GM12878 (cell line): ENCODE measurements at regions not wholly inside any gene's neighbourhood (a gene's known extent, or its start where the extent isn't known, plus 50 kb on each side); places are given as distances from the start of the nearest gene placed in this dataset.

Source experiments
- ATAC-seq: fragments of 200-7000 bp; cut with Tn5 transposase; 3 replicates; pipeline ENCODE4 v1.9.1; 2020; ENCODE audit warnings: mild to moderate bottlenecking, moderate library complexity
- BruUV-seq: library from RNA; stranded (reverse); fragments of 400-500 nt; replicated peaks from 2 replicates; lab custom pipeline; 2021; lab: Mats Ljungman, UMichigan
- CTCF ChIA-PET: fragments of 300-600 bp; sonication (Branson Sonifier 250); formaldehyde crosslinking; extraction: SDS; loops from one replicate; lab custom pipeline; 2021; ENCODE audit warnings: inconsistent platforms; lab: Yijun Ruan, JAX
- POLR2A ChIA-PET: fragments of 350-600 bp; formaldehyde crosslinking; extraction: SDS; loops from one replicate; lab custom pipeline; 2021; ENCODE audit warnings: inconsistent platforms; lab: Charles Lee
- RAD21 ChIA-PET: fragments of 300-600 bp; sonication (Branson Sonifier 250); formaldehyde crosslinking; loops from one replicate; lab custom pipeline; 2023; ENCODE audit warnings: antibody characterized with exemption; ENCODE audit not compliant: unreplicated experiment; lab: Charles Lee
- SMC1A ChIA-PET: fragments of 300-600 bp; sonication (Branson Sonifier 250); formaldehyde crosslinking; loops from one replicate; lab custom pipeline; 2023; ENCODE audit not compliant: unreplicated experiment, uncharacterized antibody; lab: Charles Lee
- DNase-seq: peaks from one replicate; pipeline ENCODE4 v3.0.0-alpha.2; 2011; ENCODE audit warnings: low read depth, low spot score
- FAIRE-seq: peaks from 3 replicates; lab custom pipeline; 2011; peaks lifted over from hg19 to GRCh38; lab: Jason Lieb, UNC
- H2AFZ ChIP-seq: 2 replicates; pipeline ENCODE4 v1.6.0; 2011; ENCODE audit warnings: low read depth, low read length, control low read depth; ENCODE audit not compliant: control insufficient read depth
- H3K27ac ChIP-seq: 2 replicates; pipeline ENCODE4 v1.5.1; 2011; ENCODE audit warnings: control low read depth; ENCODE audit not compliant: control insufficient read depth, insufficient read depth
- H3K27me3 ChIP-seq, 2 experiments: replicated peaks in 1 of 2; 2 replicates each; pipeline versions ENCODE4 v1.6.0 to v1.6.1; 2011; ENCODE audit warnings: low read length in 1 of 2; ENCODE audit not compliant: control insufficient read depth in 2 of 2, insufficient read depth in 2 of 2
- H3K36me3 ChIP-seq, 2 experiments: 2 replicates each; pipeline ENCODE4 v1.5.1; 2011; ENCODE audit warnings: low read length in 1 of 2; ENCODE audit not compliant: control insufficient read depth in 2 of 2, insufficient read depth in 2 of 2
- H3K4me1 ChIP-seq: 2 replicates; pipeline ENCODE4 v1.6.1; 2011; ENCODE audit warnings: mild to moderate bottlenecking, low read length, moderate library complexity, mixed read lengths; ENCODE audit not compliant: control insufficient read depth, insufficient read depth
- H3K4me2 ChIP-seq: 2 replicates; pipeline ENCODE4 v1.6.0; 2011; ENCODE audit warnings: control low read depth; ENCODE audit not compliant: control insufficient read depth, insufficient read depth
- H3K4me3 ChIP-seq: fragments of 200-600 bp; sonication (generic); 2 replicates; pipeline ENCODE4 v1.5.1; 2016
- H3K79me2 ChIP-seq: 2 replicates; pipeline ENCODE4 v1.6.0; 2011; ENCODE audit warnings: low read length; ENCODE audit not compliant: control insufficient read depth, insufficient read depth
- H3K9ac ChIP-seq: 2 replicates; pipeline ENCODE4 v1.8.0; 2011; ENCODE audit warnings: low read length, control low read depth, mixed read lengths; ENCODE audit not compliant: control insufficient read depth, insufficient read depth
- H3K9me3 ChIP-seq: replicated peaks from 3 replicates; pipeline ENCODE4 v1.5.1; 2011; ENCODE audit warnings: mild to moderate bottlenecking, low read length; ENCODE audit not compliant: control insufficient read depth, insufficient read depth
- H4K20me1 ChIP-seq: 2 replicates; pipeline ENCODE4 v1.6.0; 2011; ENCODE audit not compliant: control insufficient read depth, insufficient read depth
- ATF7 ChIP-seq: fragments of 450-650 bp; IDR thresholded peaks from 2 replicates; pipeline ENCODE4 v1.6.1; 2016; ENCODE audit warnings: low read depth, mild to moderate bottlenecking
- ETV6 ChIP-seq, 2 experiments: fragments of 450-650 bp in 1 of 2; IDR thresholded peaks in 1 of 2; conservative IDR thresholded peaks in 1 of 2; 2 replicates each; pipeline ENCODE4 v1.6.1; 2014; ENCODE audit warnings: antibody characterized with exemption in 1 of 2, borderline replicate concordance in 1 of 2, low read depth in 1 of 2, mild to moderate bottlenecking in 1 of 2, moderate library complexity in 1 of 2
- JUNB ChIP-seq: IDR thresholded peaks from 2 replicates; pipeline ENCODE4 v1.6.1; 2016; ENCODE audit warnings: antibody characterized with exemption, mild to moderate bottlenecking
- MTA2 ChIP-seq: fragments of 450-650 bp; IDR thresholded peaks from 2 replicates; pipeline ENCODE4 v1.6.1; 2016; ENCODE audit warnings: low read depth, mild to moderate bottlenecking, moderate library complexity
- NFIC ChIP-seq: IDR thresholded peaks from 2 replicates; pipeline ENCODE4 v1.6.1; 2012; ENCODE audit warnings: low read depth, mild to moderate bottlenecking, inconsistent platforms, low read length, moderate library complexity
- NFYA ChIP-seq: IDR thresholded peaks from 2 replicates; pipeline ENCODE4 v1.6.1; 2011; ENCODE audit warnings: low read depth, mild to moderate bottlenecking, low read length, improper control_type of control experiment, borderline replicate concordance
- NR2C1 ChIP-seq: fragments of 450-650 bp; IDR thresholded peaks from 2 replicates; pipeline ENCODE4 v1.6.1; 2017; ENCODE audit warnings: antibody characterized with exemption, mild to moderate bottlenecking, moderate library complexity
- POLR2AphosphoS5 ChIP-seq: IDR thresholded peaks from 2 replicates; pipeline ENCODE4 v1.6.1; 2011; ENCODE audit warnings: mild to moderate bottlenecking, low read length, inconsistent platforms
- SIN3A ChIP-seq: IDR thresholded peaks from 2 replicates; pipeline ENCODE4 v1.6.1; 2012; ENCODE audit warnings: low read depth, low read length, improper control_type of control experiment
- TCF12 ChIP-seq: IDR thresholded peaks from 2 replicates; pipeline ENCODE4 v1.6.1; 2011; ENCODE audit warnings: low read depth, mild to moderate bottlenecking, low read length
- WGBS: methylation state at CpG from one replicate; pipeline ENCODE4 v1.1.6; 2016; ENCODE audit warnings: low lambda C conversion rate; ENCODE audit not compliant: insufficient replicate concordance, insufficient coverage; ENCODE audit errors: missing lambda C conversion rate; 5-methylcytosine and 5-hydroxymethylcytosine counted together
- in situ Hi-C: fragments of 300-500 bp; cut with MboI; formaldehyde crosslinking; loops from 9 replicates; pipeline ENCODE4 v1.14.3; 2018; ENCODE audit warnings: mixed read lengths
- intact Hi-C: fragments of 100-400 bp; cut with micrococcal nuclease; formaldehyde crosslinking; loops from one replicate; pipeline ENCODE4 v1.14.2; 2022; ENCODE audit not compliant: unreplicated experiment

DNA sequence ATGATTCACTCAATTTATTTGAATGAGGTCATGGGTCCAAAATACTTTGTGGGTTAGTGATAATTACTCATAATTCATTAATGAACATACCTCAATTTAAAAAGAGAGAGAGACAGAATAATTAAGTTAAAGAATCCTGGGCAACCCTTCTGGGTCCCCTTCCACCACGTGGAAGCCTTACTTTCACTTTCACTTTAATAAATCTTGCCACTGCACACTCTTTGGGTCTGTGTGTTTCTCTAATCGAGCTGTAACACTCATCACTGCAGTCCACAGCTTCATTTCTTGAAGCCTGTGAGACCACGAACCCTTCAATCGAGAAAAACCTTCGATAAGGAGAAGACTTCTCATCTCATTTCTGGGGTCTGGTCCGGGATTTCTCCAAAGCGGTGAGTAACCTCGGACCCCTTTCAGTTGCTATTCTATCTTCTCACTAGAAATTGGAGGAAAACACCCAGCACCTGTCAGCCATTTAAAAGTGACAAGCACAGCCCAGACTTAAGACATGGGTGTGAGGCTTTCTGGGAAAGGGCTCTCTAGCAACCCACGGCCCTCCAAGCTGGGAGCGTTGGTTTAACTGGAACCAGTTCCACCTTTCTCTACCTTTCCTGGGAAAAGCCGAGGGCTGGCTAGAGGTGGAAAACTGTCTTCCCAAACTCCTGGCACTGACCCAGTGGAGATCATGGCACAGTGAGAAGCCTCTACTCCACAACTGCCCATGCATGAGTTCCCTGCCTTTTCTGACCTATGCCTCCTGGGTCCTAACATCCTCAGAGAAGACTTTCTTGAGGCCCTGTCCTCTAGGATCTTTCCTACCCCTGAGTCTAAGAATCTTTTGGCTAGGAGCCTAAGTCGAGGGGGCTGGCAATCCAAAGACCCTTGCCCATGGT, 148.8 kb upstream of the ATF7IP start:
- ATAC-seq, result peak; percentile 41; the same call in 1 of the 3 replicates
- Histone ChIP-seq H3K36me3 (no peaks in the 10 kb centered on the region), H4K20me1 (no peaks in the 10 kb centered on the region), H3K79me2 (no peaks in the 10 kb centered on the region), H3K4me1 (peaks cover 3% of the 10 kb centered on the region; the same call in 1 of the 2 replicates), H2AFZ (peak overlapping the region; percentile 69), H3K4me2 (peak overlapping the region; percentile 47), H3K27me3 (no peaks in the 10 kb centered on the region), H3K9ac (peak overlapping the region; percentile 8; the same call in 1 of the 2 replicates), H3K9me3 (peaks cover 9% of the 10 kb centered on the region), H3K27ac (peak overlapping the region; percentile 14; the same call in 1 of the 2 replicates)
- intact Hi-C loops (no loop called here), in situ Hi-C loops (no loop called here)
- no peak for DNase-seq
- RAD21 ChIA-PET, result no interaction called here
- CTCF ChIA-PET, result interaction anchor here (1.0 kb wide), 1 partner anchor 49 kb away, joined by 3 read pairs; no protein-coding TSS in a partner anchor
- POLR2A ChIA-PET, result no interaction called here
- SMC1A ChIA-PET, result interaction anchor here (1.3 to 2.3 kb wide), 2 partner anchors 18 to 31 kb away, joined by 3 to 6 read pairs; no protein-coding TSS in a partner anchor
- BruUV-seq, result no TSS peak
- no peak for FAIRE-seq
- TF ChIP-seq SIN3A (no peak), TCF12 (no peak), NFIC (peak; percentile 31; the same call in 1 of the 2 replicates), MTA2 (peak; percentile 19; the same call in 1 of the 2 replicates), ETV6 (conservative IDR thresholded peaks at IDR 0.05 in 1 of 2, IDR thresholded peaks at IDR 0.05 in 1 of 2; ENCODE audit: borderline replicate concordance in 1 of 2, low read depth in 1 of 2) (no peak), NR2C1 (no peak), POLR2AphosphoS5 (no peak), NFYA (no peak), JUNB (peak; percentile 44; the same call in 1 of the 2 replicates), ATF7 (peak; percentile 59)
- TF ChIP-seq, all 136 proteins: peak for 4
- WGBS, result 31% methylated on average over 12 of the region's 12 CpGs
- peak overlapping the region; percentile 10; the same call in 1 of the 2 replicates for H3K4me3 ChIP-seq
